ENCODE measurements at regions not wholly inside any gene's neighbourhood (a gene's known extent, or its start where the extent isn't known, plus 50 kb on each side); places are given as distances from the start of the nearest gene placed in this dataset.

GRCh38 chr17:79218825-79219200 lies 144.2 kb downstream of the ENGASE start:
- Histone ChIP-seq H3K9me3 (no peaks in the 10 kb centered on the region), H3K27me3 (replicated peaks; ENCODE audit: insufficient read depth) (no peaks in the 10 kb centered on the region)
- no peak for TF ChIP-seq CTCF (IDR thresholded peaks at IDR 0.05)

GRCh38 chr17:79218175-79218824 lies 143.7 kb downstream of the ENGASE start:
- H3K36me3 ChIP-seq, result no peaks in the 10 kb centered on the region
- H3K27ac ChIP-seq, result no peak overlapping the region
- no peak overlapping the region for H3K4me3 ChIP-seq
- no peak for TF ChIP-seq CTCF (IDR thresholded peaks at IDR 0.05)
- no peaks in the 10 kb centered on the region for H3K27me3 ChIP-seq (replicated peaks; ENCODE audit: insufficient read depth)
- no peak for DNase-seq (ENCODE audit: low spot score)
- no peaks in the 10 kb centered on the region for H3K4me1 ChIP-seq (ENCODE audit: control insufficient read depth in 1 of 2, low read depth in 2 of 2)
- no peaks in the 10 kb centered on the region for H3K9me3 ChIP-seq
- no peak for ATAC-seq (ENCODE audit: insufficient number of reproducible peaks, low FRiP score, low read depth)

More at GRCh38 chr17:79218825-79219200, 144.2 kb downstream of the ENGASE start:
- Histone ChIP-seq H3K36me3 (no peaks in the 10 kb centered on the region), H3K4me3 (no peak overlapping the region), H3K4me1 (ENCODE audit: control insufficient read depth in 1 of 2, low read depth in 2 of 2) (no peaks in the 10 kb centered on the region), H3K27ac (no peak overlapping the region)
- DNase-seq (ENCODE audit: low spot score) (no peak), ATAC-seq (ENCODE audit: insufficient number of reproducible peaks, low FRiP score, low read depth) (no peak)

GRCh38 chr17:79217473-79218135 lies 143.0 kb downstream of the ENGASE start:
- Histone ChIP-seq H3K4me3 (no peak overlapping the region), H3K27me3 (replicated peaks; ENCODE audit: insufficient read depth) (no peaks in the 10 kb centered on the region), H3K27ac (no peak overlapping the region), H3K36me3 (no peaks in the 10 kb centered on the region), H3K9me3 (no peaks in the 10 kb centered on the region), H3K4me1 (ENCODE audit: control insufficient read depth in 1 of 2, low read depth in 2 of 2) (no peaks in the 10 kb centered on the region)
- DNase-seq (ENCODE audit: low spot score) (no peak), ATAC-seq (ENCODE audit: insufficient number of reproducible peaks, low FRiP score, low read depth) (no peak)
- TF ChIP-seq CTCF (IDR thresholded peaks at IDR 0.05), result no peak

- H3K27ac ChIP-seq, result no peak overlapping the region
- DNase-seq (ENCODE audit: low spot score), result no peak
- no peaks in the 10 kb centered on the region for H3K36me3 ChIP-seq
- no peak for ATAC-seq (ENCODE audit: insufficient number of reproducible peaks, low FRiP score, low read depth)
- no peaks in the 10 kb centered on the region for H3K27me3 ChIP-seq (replicated peaks; ENCODE audit: insufficient read depth)
- H3K4me3 ChIP-seq, result no peak overlapping the region
- no peaks in the 10 kb centered on the region for H3K9me3 ChIP-seq
- no peaks in the 10 kb centered on the region for H3K4me1 ChIP-seq (ENCODE audit: control insufficient read depth in 1 of 2, low read depth in 2 of 2)
- no peak for TF ChIP-seq CTCF (IDR thresholded peaks at IDR 0.05)
Observed at GRCh38 chr17:79216826-79217225, 142.2 kb downstream of the ENGASE start.

- TF ChIP-seq CTCF (IDR thresholded peaks at IDR 0.05), result no peak
- H3K4me3 ChIP-seq, result no peak overlapping the region
- DNase-seq (ENCODE audit: low spot score) (no peak), ATAC-seq (ENCODE audit: insufficient number of reproducible peaks, low FRiP score, low read depth) (no peak)
- H3K36me3 ChIP-seq, result no peaks in the 10 kb centered on the region
- H3K9me3 ChIP-seq, result no peaks in the 10 kb centered on the region
- no peaks in the 10 kb centered on the region for H3K4me1 ChIP-seq (ENCODE audit: control insufficient read depth in 1 of 2, low read depth in 2 of 2)
- H3K27me3 ChIP-seq (replicated peaks; ENCODE audit: insufficient read depth), result no peaks in the 10 kb centered on the region
- H3K27ac ChIP-seq, result no peak overlapping the region
Observed at GRCh38 chr17:79216391-79216790, 141.8 kb downstream of the ENGASE start.

Data from thoracic aorta (tissue), 2 donors.